ENCODE measurements at regions not wholly inside any gene's neighbourhood (a gene's known extent, or its start where the extent isn't known, plus 50 kb on each side); places are given as distances from the start of the nearest gene placed in this dataset.

GRCh38 chr4:138851391-138852335, 163.9 kb upstream of the NOCT start:
- peak; percentile 63 for DNase-seq

- DNase-seq = no peak
Observed at GRCh38 chr4:138845664-138846063, 169.9 kb upstream of the NOCT start.

GRCh38 chr4:138845054-138845453, 170.5 kb upstream of the NOCT start:
- no peak for DNase-seq

- no peak for DNase-seq
Observed at GRCh38 chr4:138843616-138844015, 172.0 kb upstream of the NOCT start.

- no peak for DNase-seq
Observed at GRCh38 chr4:138841343-138841742, 174.2 kb upstream of the NOCT start.

- no peak for DNase-seq
Observed at GRCh38 chr4:138838251-138838650, 177.3 kb upstream of the NOCT start.

- peak; percentile 42 for DNase-seq
Observed at GRCh38 chr4:138835832-138836533, 179.6 kb upstream of the NOCT start.

GRCh38 chr4:138833974-138834373, 181.6 kb upstream of the NOCT start:
- no peak for DNase-seq

GRCh38 chr4:138832563-138832962, 183.0 kb upstream of the NOCT start:
- DNase-seq = no peak

- no peak for DNase-seq
Observed at GRCh38 chr4:138831948-138832347, 183.6 kb upstream of the NOCT start.

- peak; percentile 32 for DNase-seq
Observed at GRCh38 chr4:138828926-138829325, 186.7 kb upstream of the NOCT start.

- no peak for DNase-seq
Observed at GRCh38 chr4:138826754-138827153, 188.8 kb upstream of the NOCT start.

GRCh38 chr4:138826322-138826721, 189.3 kb upstream of the NOCT start:
- DNase-seq = no peak

- peak; percentile 26 for DNase-seq
Observed at GRCh38 chr4:138821331-138821730, 194.2 kb upstream of the NOCT start.

GRCh38 chr4:138816875-138817274, 198.7 kb upstream of the NOCT start:
- DNase-seq = no peak

GRCh38 chr4:138815811-138816210, 199.8 kb upstream of the NOCT start:
- DNase-seq = peak; percentile 18

- no peak for DNase-seq
Observed at GRCh38 chr4:138805736-138806135, 209.8 kb upstream of the NOCT start.

GRCh38 chr4:138804711-138805110, 210.9 kb upstream of the NOCT start:
- DNase-seq = no peak

- DNase-seq = no peak
Observed at GRCh38 chr4:138803051-138803450, 212.5 kb upstream of the NOCT start.

- DNase-seq = no peak
Observed at GRCh38 chr4:138802499-138802898, 213.1 kb upstream of the NOCT start.

- DNase-seq = no peak
Observed at GRCh38 chr4:138800421-138800820, 215.2 kb upstream of the NOCT start.

- DNase-seq = no peak
Observed at GRCh38 chr4:138798404-138798803, 217.2 kb upstream of the NOCT start.

GRCh38 chr4:138797646-138798045, 217.9 kb upstream of the NOCT start:
- no peak for DNase-seq

GRCh38 chr4:138796761-138797160, 218.8 kb upstream of the NOCT start:
- DNase-seq = no peak
